22Rv1 (cell line): ENCODE measurements at regions not wholly inside any gene's neighbourhood (a gene's known extent, or its start where the extent isn't known, plus 50 kb on each side); places are given as distances from the start of the nearest gene placed in this dataset.

ENCODE experiments used
- CTCF ChIP-seq: fragments of 450-650 bp; IDR thresholded peaks from 2 replicates; pipeline ENCODE4 v1.5.1; 2017; ENCODE audit warnings: mild to moderate bottlenecking
- ZFX ChIP-seq: fragments of 450-650 bp; IDR thresholded peaks from 2 replicates; pipeline ENCODE4 v1.6.1; 2017; ENCODE audit warnings: antibody characterized with exemption, borderline replicate concordance

- TF ChIP-seq CTCF (no peak), ZFX (no peak)
These were observed 1168.8 kb upstream of the AGA start for GRCh38 chr4:178611062-178611461.
